KBM-7 (cell line): ENCODE measurements at regions not wholly inside any gene's neighbourhood (a gene's known extent, or its start where the extent isn't known, plus 50 kb on each side); places are given as distances from the start of the nearest gene placed in this dataset.

Source experiments
- DNase-seq: peaks from one replicate; pipeline ENCODE4 v3.0.0-alpha.2; 2015
- in situ Hi-C: fragments of 300-500 bp; cut with MboI; formaldehyde crosslinking; loops from 2 replicates; pipeline ENCODE4 v1.14.3; 2020; ENCODE audit warnings: low sequenced_read_pairs, low pct_unique_long_range_greater_than_20kb, mixed read lengths

- DNase-seq: no peak
- in situ Hi-C loops: no loop called here
Observed at GRCh38 chr3:107313711-107314110, 63.5 kb upstream of the CCDC54 start.

- DNase-seq: no peak
- in situ Hi-C loops: no loop called here
Observed at GRCh38 chr3:107315141-107315540, 62.1 kb upstream of the CCDC54 start.

- in situ Hi-C loops: no loop called here
- DNase-seq: no peak
Observed at GRCh38 chr3:107323723-107324122, 53.5 kb upstream of the CCDC54 start.

- no peak for DNase-seq
- in situ Hi-C loops: no loop called here
Observed at GRCh38 chr3:107325446-107325845, 51.8 kb upstream of the CCDC54 start.
